Astrocyte (in vitro differentiated cells and primary cell): ENCODE measurements at regions not wholly inside any gene's neighbourhood (a gene's known extent, or its start where the extent isn't known, plus 50 kb on each side); places are given as distances from the start of the nearest gene placed in this dataset.

ENCODE experiments used
- EZH2 ChIP-seq: IDR thresholded peaks from 2 replicates; pipeline ENCODE4 v1.6.1; 2012; ENCODE audit warnings: mild to moderate bottlenecking, low read length, inconsistent platforms; ENCODE audit not compliant: insufficient read depth
- TF ChIP-seq, protein P1 (sequence below): IDR thresholded peaks from 2 replicates; pipeline ENCODE4 v1.5.1; 2011; ENCODE audit warnings: low read depth, mild to moderate bottlenecking, inconsistent platforms, low read length, moderate library complexity; ENCODE audit not compliant: insufficient read depth

DNA sequence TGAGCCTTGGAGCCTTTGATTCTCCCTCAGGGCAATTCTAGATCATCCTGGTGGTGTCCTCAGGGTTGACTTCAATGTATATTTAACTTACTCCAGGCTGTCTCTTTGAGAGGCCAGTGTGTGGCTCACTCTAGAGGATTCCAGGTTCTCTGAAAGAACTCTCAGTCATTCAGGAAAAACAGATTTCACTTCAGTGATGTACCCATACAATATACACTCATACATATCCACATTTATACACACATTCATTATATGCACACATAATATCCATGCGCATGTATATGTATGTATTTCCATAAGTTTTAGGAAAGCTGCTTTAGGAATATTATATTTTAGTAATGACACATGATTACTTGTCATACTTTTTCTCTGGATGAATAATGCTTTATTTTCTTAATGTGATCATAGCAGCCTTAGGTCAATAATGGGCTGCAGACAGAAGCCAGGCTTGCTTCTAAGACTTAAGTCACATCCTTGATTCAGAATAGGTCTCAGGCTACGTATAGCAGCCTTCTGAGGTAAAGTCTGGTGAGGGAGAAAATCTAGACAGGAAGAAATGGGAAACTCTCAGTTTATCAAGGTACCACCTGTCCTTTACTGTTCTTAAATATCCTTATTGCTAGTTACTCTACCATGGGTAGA, 397.0 kb downstream of the GPAT3 start:
- TF ChIP-seq, protein P1, sequence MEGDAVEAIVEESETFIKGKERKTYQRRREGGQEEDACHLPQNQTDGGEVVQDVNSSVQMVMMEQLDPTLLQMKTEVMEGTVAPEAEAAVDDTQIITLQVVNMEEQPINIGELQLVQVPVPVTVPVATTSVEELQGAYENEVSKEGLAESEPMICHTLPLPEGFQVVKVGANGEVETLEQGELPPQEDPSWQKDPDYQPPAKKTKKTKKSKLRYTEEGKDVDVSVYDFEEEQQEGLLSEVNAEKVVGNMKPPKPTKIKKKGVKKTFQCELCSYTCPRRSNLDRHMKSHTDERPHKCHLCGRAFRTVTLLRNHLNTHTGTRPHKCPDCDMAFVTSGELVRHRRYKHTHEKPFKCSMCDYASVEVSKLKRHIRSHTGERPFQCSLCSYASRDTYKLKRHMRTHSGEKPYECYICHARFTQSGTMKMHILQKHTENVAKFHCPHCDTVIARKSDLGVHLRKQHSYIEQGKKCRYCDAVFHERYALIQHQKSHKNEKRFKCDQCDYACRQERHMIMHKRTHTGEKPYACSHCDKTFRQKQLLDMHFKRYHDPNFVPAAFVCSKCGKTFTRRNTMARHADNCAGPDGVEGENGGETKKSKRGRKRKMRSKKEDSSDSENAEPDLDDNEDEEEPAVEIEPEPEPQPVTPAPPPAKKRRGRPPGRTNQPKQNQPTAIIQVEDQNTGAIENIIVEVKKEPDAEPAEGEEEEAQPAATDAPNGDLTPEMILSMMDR, result no peak
- TF ChIP-seq EZH2, result no peak
